ENCODE measurements at regions not wholly inside any gene's neighbourhood (a gene's known extent, or its start where the extent isn't known, plus 50 kb on each side); places are given as distances from the start of the nearest gene placed in this dataset.

DNA sequence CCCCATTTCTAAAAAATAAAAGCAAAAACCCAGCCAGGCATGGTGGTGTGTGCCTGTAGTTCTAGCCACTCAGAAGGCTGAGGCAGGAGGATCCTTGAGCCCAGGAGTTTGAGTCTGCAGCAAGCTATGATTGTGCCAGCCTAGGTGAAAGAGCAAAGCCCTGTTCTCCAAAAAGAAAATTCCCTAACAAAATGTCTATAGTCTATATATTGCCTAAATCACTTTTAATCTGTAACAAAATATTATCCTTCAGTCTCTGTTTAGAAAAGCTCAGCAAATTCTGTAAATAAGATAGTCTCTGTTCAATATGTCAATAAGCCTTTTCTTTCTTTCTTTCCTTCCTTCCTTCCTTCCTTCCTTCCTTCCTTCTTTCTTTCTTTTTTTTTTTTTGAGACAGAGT, 75.8 kb upstream of the ZFP64 start:
- no TSS peak for BruUV-seq (replicated peaks)
- DNase-seq (ENCODE audit: low read depth, low spot score) (no peak), ATAC-seq (no peak)
- TF ChIP-seq YY1 (IDR thresholded peaks at IDR 0.05; ENCODE audit: extremely low read depth, insufficient replicate concordance, low read depth, low read length) (no peak), ZFX (IDR thresholded peaks at IDR 0.05) (no peak)
- H3K79me2 ChIP-seq (ENCODE audit: insufficient read depth, low read length): no peaks in the 10 kb centered on the region
- POLR2A ChIA-PET: no interaction called here
- H4K20me1 ChIP-seq (ENCODE audit: insufficient read depth): no peaks in the 10 kb centered on the region
- H3K4me1 ChIP-seq (ENCODE audit: control insufficient read depth in 1 of 2, insufficient read depth in 2 of 2, low read length in 2 of 2): no peaks in the 10 kb centered on the region
- RAD21 ChIA-PET (ENCODE audit: low non-redundant PET in 1 of 2, low total read pairs in 2 of 2, uncharacterized antibody in 2 of 2, unreplicated experiment in 2 of 2): no interaction called here
- intact Hi-C loops (cut with micrococcal nuclease): no loop called here
- H3K9ac ChIP-seq (ENCODE audit: low read length): no peak overlapping the region
- CTCF ChIA-PET: no interaction called here
- no peak overlapping the region for H3K4me2 ChIP-seq (ENCODE audit: low read length)
- H3K27me3 ChIP-seq (ENCODE audit: insufficient read depth, low read length): peaks cover 50% of the 10 kb centered on the region
- H3K27ac ChIP-seq (ENCODE audit: low read depth, low read length): no peak overlapping the region
- H3K36me3 ChIP-seq (ENCODE audit: control insufficient read depth in 1 of 2, insufficient read depth in 2 of 2, low read length in 2 of 2): no peaks in the 10 kb centered on the region
- H3K4me3 ChIP-seq (replicated peaks in 1 of 2; ENCODE audit: low read depth in 1 of 2, low read length in 2 of 2): no peak overlapping the region
- H3K9me3 ChIP-seq (ENCODE audit: control insufficient read depth in 1 of 2, insufficient read depth in 1 of 2, low read depth in 1 of 2, low read length in 2 of 2): no peaks in the 10 kb centered on the region
- H3K9me2 ChIP-seq (ENCODE audit: insufficient read depth): no peaks in the 10 kb centered on the region
- no peak overlapping the region for H2AFZ ChIP-seq (ENCODE audit: low read depth, low read length, poor library complexity, severe bottlenecking)

- intact Hi-C loops (cut with micrococcal nuclease): no loop called here
- Histone ChIP-seq H4K20me1 (ENCODE audit: insufficient read depth) (no peaks in the 10 kb centered on the region), H3K9ac (ENCODE audit: low read length) (no peak overlapping the region), H3K36me3 (ENCODE audit: control insufficient read depth in 1 of 2, insufficient read depth in 2 of 2, low read length in 2 of 2) (no peaks in the 10 kb centered on the region), H3K27ac (ENCODE audit: low read depth, low read length) (no peak overlapping the region), H3K79me2 (ENCODE audit: insufficient read depth, low read length) (no peaks in the 10 kb centered on the region), H3K9me2 (ENCODE audit: insufficient read depth) (no peaks in the 10 kb centered on the region), H3K4me2 (ENCODE audit: low read length) (no peak overlapping the region), H3K4me1 (ENCODE audit: control insufficient read depth in 1 of 2, insufficient read depth in 2 of 2, low read length in 2 of 2) (no peaks in the 10 kb centered on the region), H3K9me3 (ENCODE audit: control insufficient read depth in 1 of 2, insufficient read depth in 1 of 2, low read depth in 1 of 2, low read length in 2 of 2) (no peaks in the 10 kb centered on the region), H3K27me3 (ENCODE audit: insufficient read depth, low read length) (peaks cover 42% of the 10 kb centered on the region), H3K4me3 (replicated peaks in 1 of 2; ENCODE audit: low read depth in 1 of 2, low read length in 2 of 2) (no peak overlapping the region), H2AFZ (ENCODE audit: low read depth, low read length, poor library complexity, severe bottlenecking) (no peak overlapping the region)
- DNase-seq (ENCODE audit: low read depth, low spot score) (no peak), ATAC-seq (no peak)
- BruUV-seq (replicated peaks): no TSS peak
- ChIA-PET CTCF (no interaction called here), POLR2A (no interaction called here), RAD21 (ENCODE audit: low non-redundant PET in 1 of 2, low total read pairs in 2 of 2, uncharacterized antibody in 2 of 2, unreplicated experiment in 2 of 2) (no interaction called here)
- TF ChIP-seq EGR1 (IDR thresholded peaks at IDR 0.05; ENCODE audit: low read depth): no peak
- TF ChIP-seq, protein P1, sequence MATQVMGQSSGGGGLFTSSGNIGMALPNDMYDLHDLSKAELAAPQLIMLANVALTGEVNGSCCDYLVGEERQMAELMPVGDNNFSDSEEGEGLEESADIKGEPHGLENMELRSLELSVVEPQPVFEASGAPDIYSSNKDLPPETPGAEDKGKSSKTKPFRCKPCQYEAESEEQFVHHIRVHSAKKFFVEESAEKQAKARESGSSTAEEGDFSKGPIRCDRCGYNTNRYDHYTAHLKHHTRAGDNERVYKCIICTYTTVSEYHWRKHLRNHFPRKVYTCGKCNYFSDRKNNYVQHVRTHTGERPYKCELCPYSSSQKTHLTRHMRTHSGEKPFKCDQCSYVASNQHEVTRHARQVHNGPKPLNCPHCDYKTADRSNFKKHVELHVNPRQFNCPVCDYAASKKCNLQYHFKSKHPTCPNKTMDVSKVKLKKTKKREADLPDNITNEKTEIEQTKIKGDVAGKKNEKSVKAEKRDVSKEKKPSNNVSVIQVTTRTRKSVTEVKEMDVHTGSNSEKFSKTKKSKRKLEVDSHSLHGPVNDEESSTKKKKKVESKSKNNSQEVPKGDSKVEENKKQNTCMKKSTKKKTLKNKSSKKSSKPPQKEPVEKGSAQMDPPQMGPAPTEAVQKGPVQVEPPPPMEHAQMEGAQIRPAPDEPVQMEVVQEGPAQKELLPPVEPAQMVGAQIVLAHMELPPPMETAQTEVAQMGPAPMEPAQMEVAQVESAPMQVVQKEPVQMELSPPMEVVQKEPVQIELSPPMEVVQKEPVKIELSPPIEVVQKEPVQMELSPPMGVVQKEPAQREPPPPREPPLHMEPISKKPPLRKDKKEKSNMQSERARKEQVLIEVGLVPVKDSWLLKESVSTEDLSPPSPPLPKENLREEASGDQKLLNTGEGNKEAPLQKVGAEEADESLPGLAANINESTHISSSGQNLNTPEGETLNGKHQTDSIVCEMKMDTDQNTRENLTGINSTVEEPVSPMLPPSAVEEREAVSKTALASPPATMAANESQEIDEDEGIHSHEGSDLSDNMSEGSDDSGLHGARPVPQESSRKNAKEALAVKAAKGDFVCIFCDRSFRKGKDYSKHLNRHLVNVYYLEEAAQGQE (IDR thresholded peaks at IDR 0.05; ENCODE audit: low read depth): no peak
These were observed 72.2 kb upstream of the ZFP64 start for GRCh38 chr20:52263757-52264156.

Data from HCT116 (cell line).